ENCODE measurements at regions not wholly inside any gene's neighbourhood (a gene's known extent, or its start where the extent isn't known, plus 50 kb on each side); places are given as distances from the start of the nearest gene placed in this dataset.

- TF ChIP-seq RBAK (tag by site-specific recombination; IDR thresholded peaks at IDR 0.05) = no peak
- TF ChIP-seq ZNF677 (tag by site-specific recombination; IDR thresholded peaks at IDR 0.05) = no peak
- no peak for TF ChIP-seq SETDB1 (IDR thresholded peaks at IDR 0.05; ENCODE audit: insufficient read length, low read length)
- TF ChIP-seq OVOL3 (tag by site-specific recombination; IDR thresholded peaks at IDR 0.05) = no peak
- no peak for TF ChIP-seq ZSCAN16 (tag by site-specific recombination; IDR thresholded peaks at IDR 0.05)
- TF ChIP-seq KLF7 (tag by site-specific recombination; IDR thresholded peaks at IDR 0.05; ENCODE audit: borderline replicate concordance) = no peak
- TF ChIP-seq ZNF792 (tag by site-specific recombination; IDR thresholded peaks at IDR 0.05) = no peak
- no peak for TF ChIP-seq ZNF169 (tag by site-specific recombination; IDR thresholded peaks at IDR 0.05)
- no peak for TF ChIP-seq FEZF1 (tag by site-specific recombination; IDR thresholded peaks at IDR 0.05)
- TF ChIP-seq ZNF610 (tag by site-specific recombination; IDR thresholded peaks at IDR 0.05; ENCODE audit: borderline replicate concordance) = no peak
- TF ChIP-seq, protein P1, sequence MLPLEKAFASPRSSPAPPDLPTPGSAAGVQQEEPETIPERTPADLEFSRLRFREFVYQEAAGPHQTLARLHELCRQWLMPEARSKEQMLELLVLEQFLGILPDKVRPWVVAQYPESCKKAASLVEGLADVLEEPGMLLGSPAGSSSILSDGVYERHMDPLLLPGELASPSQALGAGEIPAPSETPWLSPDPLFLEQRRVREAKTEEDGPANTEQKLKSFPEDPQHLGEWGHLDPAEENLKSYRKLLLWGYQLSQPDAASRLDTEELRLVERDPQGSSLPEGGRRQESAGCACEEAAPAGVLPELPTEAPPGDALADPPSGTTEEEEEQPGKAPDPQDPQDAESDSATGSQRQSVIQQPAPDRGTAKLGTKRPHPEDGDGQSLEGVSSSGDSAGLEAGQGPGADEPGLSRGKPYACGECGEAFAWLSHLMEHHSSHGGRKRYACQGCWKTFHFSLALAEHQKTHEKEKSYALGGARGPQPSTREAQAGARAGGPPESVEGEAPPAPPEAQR (tag by site-specific recombination; IDR thresholded peaks at IDR 0.05) = no peak
- no peak for TF ChIP-seq ZFP37 (tag by site-specific recombination; IDR thresholded peaks at IDR 0.05)
- no peak for TF ChIP-seq ZNF280D (tag by site-specific recombination; IDR thresholded peaks at IDR 0.05)
- TF ChIP-seq, protein P2, sequence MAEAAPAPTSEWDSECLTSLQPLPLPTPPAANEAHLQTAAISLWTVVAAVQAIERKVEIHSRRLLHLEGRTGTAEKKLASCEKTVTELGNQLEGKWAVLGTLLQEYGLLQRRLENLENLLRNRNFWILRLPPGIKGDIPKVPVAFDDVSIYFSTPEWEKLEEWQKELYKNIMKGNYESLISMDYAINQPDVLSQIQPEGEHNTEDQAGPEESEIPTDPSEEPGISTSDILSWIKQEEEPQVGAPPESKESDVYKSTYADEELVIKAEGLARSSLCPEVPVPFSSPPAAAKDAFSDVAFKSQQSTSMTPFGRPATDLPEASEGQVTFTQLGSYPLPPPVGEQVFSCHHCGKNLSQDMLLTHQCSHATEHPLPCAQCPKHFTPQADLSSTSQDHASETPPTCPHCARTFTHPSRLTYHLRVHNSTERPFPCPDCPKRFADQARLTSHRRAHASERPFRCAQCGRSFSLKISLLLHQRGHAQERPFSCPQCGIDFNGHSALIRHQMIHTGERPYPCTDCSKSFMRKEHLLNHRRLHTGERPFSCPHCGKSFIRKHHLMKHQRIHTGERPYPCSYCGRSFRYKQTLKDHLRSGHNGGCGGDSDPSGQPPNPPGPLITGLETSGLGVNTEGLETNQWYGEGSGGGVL (tag by site-specific recombination; IDR thresholded peaks at IDR 0.05) = no peak
- no peak for TF ChIP-seq ZNF335 (tag by site-specific recombination; conservative IDR thresholded peaks at IDR 0.05)
- no peak for TF ChIP-seq ZNF510 (tag by site-specific recombination; IDR thresholded peaks at IDR 0.05; ENCODE audit: insufficient replicate concordance)
- no peak for TF ChIP-seq WT1 (tag by site-specific recombination; IDR thresholded peaks at IDR 0.05)
- no peaks in the 10 kb centered on the region for H3K36me3 ChIP-seq (ENCODE audit: control insufficient read depth in 2 of 2, insufficient read depth in 1 of 2, low read length in 2 of 2)
- H3K9me3 ChIP-seq (ENCODE audit: control insufficient read depth, insufficient read depth, low read depth, low read length) = no peaks in the 10 kb centered on the region
- no peak overlapping the region for H3K4me3 ChIP-seq (ENCODE audit: low read depth, low read length)
- ChIA-PET CTCF (no interaction called here), POLR2A (no interaction called here)
- H3K4me1 ChIP-seq (ENCODE audit: control insufficient read depth, insufficient read depth, low read length) = no peaks in the 10 kb centered on the region
- H3K27ac ChIP-seq (ENCODE audit: extremely low read depth, low read depth, low read length) = no peak overlapping the region
Measured at GRCh38 chr9:20244271-20244670, 378.0 kb downstream of the MLLT3 start.

- Histone ChIP-seq H3K4me1 (ENCODE audit: control insufficient read depth, insufficient read depth, low read length) (no peaks in the 10 kb centered on the region), H3K27ac (ENCODE audit: extremely low read depth, low read depth, low read length) (no peak overlapping the region), H3K4me3 (ENCODE audit: low read depth, low read length) (no peak overlapping the region), H3K36me3 (ENCODE audit: control insufficient read depth in 2 of 2, insufficient read depth in 1 of 2, low read length in 2 of 2) (no peaks in the 10 kb centered on the region), H3K9me3 (ENCODE audit: control insufficient read depth, insufficient read depth, low read depth, low read length) (no peaks in the 10 kb centered on the region)
- ChIA-PET POLR2A (no interaction called here), CTCF (no interaction called here)
- TF ChIP-seq KLF16 (tag by site-specific recombination; IDR thresholded peaks at IDR 0.05) (no peak), ZNF621 (tag by site-specific recombination; IDR thresholded peaks at IDR 0.05) (no peak)
Measured at GRCh38 chr9:20243841-20244240, 378.5 kb downstream of the MLLT3 start.

Data from HEK293 (cell line).